GM12878 (cell line): ENCODE measurements at regions not wholly inside any gene's neighbourhood (a gene's known extent, or its start where the extent isn't known, plus 50 kb on each side); places are given as distances from the start of the nearest gene placed in this dataset.

ENCODE experiments used
- ASH2L ChIP-seq: fragments of 300-600, 200-600 bp; sonication (generic); IDR thresholded peaks from 2 replicates; pipeline ENCODE4 v1.6.1; 2017; ENCODE audit warnings: low read depth, mild to moderate bottlenecking, borderline replicate concordance
- BCL11A ChIP-seq: IDR thresholded peaks from 2 replicates; pipeline ENCODE4 v1.6.1; 2011; ENCODE audit warnings: low read depth, low read length
- CBX5 ChIP-seq: sonication (generic); IDR thresholded peaks from 2 replicates; pipeline ENCODE4 v1.6.1; 2016; ENCODE audit warnings: low read depth, moderate library complexity, mild to moderate bottlenecking, inconsistent platforms
- CHD2 ChIP-seq: IDR thresholded peaks from 2 replicates; pipeline ENCODE4 v1.6.1; 2011; ENCODE audit warnings: low read depth, low read length, improper control_type of control experiment, borderline replicate concordance
- ETV6 ChIP-seq, 2 experiments: fragments of 450-650 bp in 1 of 2; IDR thresholded peaks in 1 of 2; conservative IDR thresholded peaks in 1 of 2; 2 replicates each; pipeline ENCODE4 v1.6.1; 2014; ENCODE audit warnings: antibody characterized with exemption in 1 of 2, borderline replicate concordance in 1 of 2, low read depth in 1 of 2, mild to moderate bottlenecking in 1 of 2, moderate library complexity in 1 of 2
- EZH2 ChIP-seq: IDR thresholded peaks from 2 replicates; pipeline ENCODE4 v1.6.1; 2012; ENCODE audit warnings: low read depth, mild to moderate bottlenecking, control low read depth, inconsistent platforms, low read length, borderline replicate concordance; ENCODE audit not compliant: control insufficient read depth
- POLR2AphosphoS5 ChIP-seq: IDR thresholded peaks from 2 replicates; pipeline ENCODE4 v1.6.1; 2011; ENCODE audit warnings: mild to moderate bottlenecking, low read length, inconsistent platforms
- RBBP5 ChIP-seq: fragments of 200-600 bp; sonication (generic); conservative IDR thresholded peaks from 2 replicates; pipeline ENCODE4 v1.6.1; 2016
- SP1 ChIP-seq: IDR thresholded peaks from one replicate; pipeline ENCODE4 v1.6.1; 2011; ENCODE audit warnings: low read depth, low read length
- ZNF274 ChIP-seq: IDR thresholded peaks from one replicate; pipeline ENCODE4 v1.8.0; 2011; ENCODE audit not compliant: insufficient read length, insufficient read depth
- TF ChIP-seq, protein P1 (sequence below), 3 experiments: IDR thresholded peaks in 2 of 3; conservative IDR thresholded peaks in 1 of 3; 2 replicates each; pipeline ENCODE4 v1.5.1; 2011; ENCODE audit warnings: low read depth in 3 of 3, low read length in 3 of 3, mild to moderate bottlenecking in 3 of 3, control low read depth in 2 of 3, moderate library complexity in 2 of 3, inconsistent platforms in 1 of 3, mixed read lengths in 1 of 3; ENCODE audit not compliant: control insufficient read depth in 2 of 3, insufficient read depth in 1 of 3; ENCODE audit errors: extremely low read depth in 1 of 3

GRCh38 chr17:14760719-14761411, 460.0 kb downstream of the HS3ST3B1 start:
- TF ChIP-seq BCL11A (no peak), CHD2 (no peak), SP1 (no peak), RBBP5 (no peak), CBX5 (no peak), ZNF274 (no peak), ASH2L (no peak), ETV6 (conservative IDR thresholded peaks at IDR 0.05 in 1 of 2, IDR thresholded peaks at IDR 0.05 in 1 of 2; ENCODE audit: borderline replicate concordance in 1 of 2, low read depth in 1 of 2) (no peak), EZH2 (no peak), POLR2AphosphoS5 (no peak)
- TF ChIP-seq, protein P1, sequence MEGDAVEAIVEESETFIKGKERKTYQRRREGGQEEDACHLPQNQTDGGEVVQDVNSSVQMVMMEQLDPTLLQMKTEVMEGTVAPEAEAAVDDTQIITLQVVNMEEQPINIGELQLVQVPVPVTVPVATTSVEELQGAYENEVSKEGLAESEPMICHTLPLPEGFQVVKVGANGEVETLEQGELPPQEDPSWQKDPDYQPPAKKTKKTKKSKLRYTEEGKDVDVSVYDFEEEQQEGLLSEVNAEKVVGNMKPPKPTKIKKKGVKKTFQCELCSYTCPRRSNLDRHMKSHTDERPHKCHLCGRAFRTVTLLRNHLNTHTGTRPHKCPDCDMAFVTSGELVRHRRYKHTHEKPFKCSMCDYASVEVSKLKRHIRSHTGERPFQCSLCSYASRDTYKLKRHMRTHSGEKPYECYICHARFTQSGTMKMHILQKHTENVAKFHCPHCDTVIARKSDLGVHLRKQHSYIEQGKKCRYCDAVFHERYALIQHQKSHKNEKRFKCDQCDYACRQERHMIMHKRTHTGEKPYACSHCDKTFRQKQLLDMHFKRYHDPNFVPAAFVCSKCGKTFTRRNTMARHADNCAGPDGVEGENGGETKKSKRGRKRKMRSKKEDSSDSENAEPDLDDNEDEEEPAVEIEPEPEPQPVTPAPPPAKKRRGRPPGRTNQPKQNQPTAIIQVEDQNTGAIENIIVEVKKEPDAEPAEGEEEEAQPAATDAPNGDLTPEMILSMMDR (IDR thresholded peaks at IDR 0.05 in 2 of 3, conservative IDR thresholded peaks at IDR 0.05 in 1 of 3; ENCODE audit: control insufficient read depth in 2 of 3, extremely low read depth in 1 of 3, insufficient read depth in 1 of 3, low read depth in 3 of 3, low read length in 3 of 3) = no peak
